ENCODE measurements at regions not wholly inside any gene's neighbourhood (a gene's known extent, or its start where the extent isn't known, plus 50 kb on each side); places are given as distances from the start of the nearest gene placed in this dataset.

DNA sequence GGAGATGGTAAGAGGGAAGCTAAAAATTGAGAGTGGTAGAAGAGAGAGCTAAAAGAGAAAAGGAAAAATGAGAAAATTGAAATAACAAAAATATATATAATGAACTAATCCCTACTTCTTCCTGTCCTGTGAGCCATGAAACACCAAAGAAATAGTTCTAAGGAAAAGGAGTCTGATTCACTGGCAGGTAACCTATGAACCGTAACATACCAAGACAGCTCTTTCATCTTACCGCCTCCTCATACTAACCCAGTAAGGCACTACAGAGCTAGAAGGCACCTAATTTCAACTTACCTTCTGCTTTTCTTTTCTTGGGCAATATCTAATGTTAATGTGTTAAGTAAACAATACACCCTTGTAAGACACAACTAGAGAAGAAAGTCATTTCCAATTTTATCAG lies 297.7 kb upstream of the DIAPH2 start:
- Histone ChIP-seq H3K9me3 (no peaks in the 10 kb centered on the region), H3K4me1 (no peaks in the 10 kb centered on the region), H3K4me3 (no peak overlapping the region), H3K36me3 (ENCODE audit: insufficient read depth in 1 of 2, low read depth in 1 of 2) (no peaks in the 10 kb centered on the region), H3K27ac (no peak overlapping the region), H3K27me3 (ENCODE audit: insufficient read depth in 3 of 3, low read length in 2 of 3) (peaks cover 0 to 10% (median 0%) of the 10 kb centered on the region in 3 donors)
- WGBS, 3 donors, result 91 to 100% (median 96%) methylated on average over 2 of the region's 2 CpGs
- DNase-seq (no peak), ATAC-seq (no peak)
- intact Hi-C loops (cut with DNase I), result no loop called here
- TF ChIP-seq, protein P1, sequence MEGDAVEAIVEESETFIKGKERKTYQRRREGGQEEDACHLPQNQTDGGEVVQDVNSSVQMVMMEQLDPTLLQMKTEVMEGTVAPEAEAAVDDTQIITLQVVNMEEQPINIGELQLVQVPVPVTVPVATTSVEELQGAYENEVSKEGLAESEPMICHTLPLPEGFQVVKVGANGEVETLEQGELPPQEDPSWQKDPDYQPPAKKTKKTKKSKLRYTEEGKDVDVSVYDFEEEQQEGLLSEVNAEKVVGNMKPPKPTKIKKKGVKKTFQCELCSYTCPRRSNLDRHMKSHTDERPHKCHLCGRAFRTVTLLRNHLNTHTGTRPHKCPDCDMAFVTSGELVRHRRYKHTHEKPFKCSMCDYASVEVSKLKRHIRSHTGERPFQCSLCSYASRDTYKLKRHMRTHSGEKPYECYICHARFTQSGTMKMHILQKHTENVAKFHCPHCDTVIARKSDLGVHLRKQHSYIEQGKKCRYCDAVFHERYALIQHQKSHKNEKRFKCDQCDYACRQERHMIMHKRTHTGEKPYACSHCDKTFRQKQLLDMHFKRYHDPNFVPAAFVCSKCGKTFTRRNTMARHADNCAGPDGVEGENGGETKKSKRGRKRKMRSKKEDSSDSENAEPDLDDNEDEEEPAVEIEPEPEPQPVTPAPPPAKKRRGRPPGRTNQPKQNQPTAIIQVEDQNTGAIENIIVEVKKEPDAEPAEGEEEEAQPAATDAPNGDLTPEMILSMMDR (IDR thresholded peaks at IDR 0.05), result no peak

DNA sequence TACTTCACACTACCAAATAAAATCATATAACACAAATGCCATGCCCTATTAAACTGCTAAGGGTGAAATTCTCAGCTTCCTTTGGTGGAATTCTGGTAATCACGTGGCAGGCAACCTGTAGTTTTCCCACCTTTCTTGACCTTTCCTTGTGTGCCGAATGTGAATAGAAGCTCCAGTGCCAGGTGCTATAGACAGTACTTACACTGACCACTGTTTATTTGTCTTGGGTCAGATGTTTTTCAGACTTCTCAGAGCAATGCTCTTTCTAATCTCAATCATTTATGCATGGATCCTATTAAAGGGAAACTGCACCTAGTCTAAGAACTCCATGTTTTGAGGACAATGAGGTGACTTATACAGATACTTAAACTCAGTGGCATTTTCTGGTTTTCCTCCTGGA lies 296.8 kb upstream of the DIAPH2 start:
- Histone ChIP-seq H3K4me3 (no peak overlapping the region), H3K27ac (no peak overlapping the region), H3K27me3 (ENCODE audit: insufficient read depth in 3 of 3, low read length in 2 of 3) (peaks cover 0 to 11% (median 0%) of the 10 kb centered on the region in 3 donors), H3K9me3 (no peaks in the 10 kb centered on the region), H3K36me3 (ENCODE audit: insufficient read depth in 1 of 2, low read depth in 1 of 2) (no peaks in the 10 kb centered on the region), H3K4me1 (no peaks in the 10 kb centered on the region)
- intact Hi-C loops (cut with DNase I), result no loop called here
- 59 to 74% (median 67%) methylated on average over 2 of the region's 2 CpGs for WGBS, 3 donors
- DNase-seq (no peak), ATAC-seq (no peak)
- TF ChIP-seq, protein P1 (IDR thresholded peaks at IDR 0.05), result no peak

DNA sequence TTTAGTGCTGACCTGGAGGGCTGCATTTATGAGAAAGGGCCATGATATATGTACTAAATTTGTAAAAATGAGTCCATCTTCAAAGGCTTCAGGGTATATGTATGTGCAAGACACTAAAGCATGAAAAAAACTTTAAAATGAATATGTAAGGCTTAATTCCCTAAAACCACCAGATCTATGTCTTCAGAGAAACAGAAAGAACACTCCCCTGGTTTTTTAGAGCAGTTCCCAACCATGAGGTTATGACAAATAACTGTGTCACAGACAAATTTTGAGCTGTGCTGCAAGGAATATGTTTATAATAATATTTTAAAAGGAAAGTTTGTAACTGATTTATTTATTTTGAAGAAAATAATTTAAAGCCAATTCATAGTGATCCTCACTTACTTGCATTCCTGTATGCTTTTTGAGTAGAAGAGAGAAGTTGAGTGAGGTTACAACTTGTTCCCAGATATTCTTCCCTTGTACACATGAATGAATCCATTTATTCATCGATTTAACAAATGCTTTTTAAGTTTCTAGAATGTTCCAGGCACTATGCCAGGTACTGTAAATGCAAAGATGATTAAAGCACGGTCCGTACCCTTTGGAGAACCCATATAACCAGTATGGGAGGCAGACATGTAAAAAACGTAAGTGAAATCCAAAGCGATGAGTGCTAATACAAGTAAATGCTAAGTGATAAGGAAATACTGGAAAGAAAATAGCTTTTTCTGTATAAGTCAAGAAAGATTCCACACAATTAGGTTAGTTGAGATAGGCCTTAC lies 295.2 kb upstream of the DIAPH2 start:
- Histone ChIP-seq H3K36me3 (ENCODE audit: insufficient read depth in 1 of 2, low read depth in 1 of 2) (no peaks in the 10 kb centered on the region), H3K4me3 (no peak overlapping the region), H3K27me3 (ENCODE audit: insufficient read depth in 3 of 3, low read length in 2 of 3) (peaks cover 0 to 13% (median 0%) of the 10 kb centered on the region in 3 donors), H3K9me3 (no peaks in the 10 kb centered on the region), H3K27ac (no peak overlapping the region), H3K4me1 (no peaks in the 10 kb centered on the region)
- TF ChIP-seq, protein P1 (IDR thresholded peaks at IDR 0.05), result no peak
- DNase-seq (no peak), ATAC-seq (no peak)
- intact Hi-C loops (cut with DNase I), result no loop called here
- 56 to 64% (median 59%) methylated on average over 5 of the region's 5 CpGs for WGBS, 3 donors

DNA sequence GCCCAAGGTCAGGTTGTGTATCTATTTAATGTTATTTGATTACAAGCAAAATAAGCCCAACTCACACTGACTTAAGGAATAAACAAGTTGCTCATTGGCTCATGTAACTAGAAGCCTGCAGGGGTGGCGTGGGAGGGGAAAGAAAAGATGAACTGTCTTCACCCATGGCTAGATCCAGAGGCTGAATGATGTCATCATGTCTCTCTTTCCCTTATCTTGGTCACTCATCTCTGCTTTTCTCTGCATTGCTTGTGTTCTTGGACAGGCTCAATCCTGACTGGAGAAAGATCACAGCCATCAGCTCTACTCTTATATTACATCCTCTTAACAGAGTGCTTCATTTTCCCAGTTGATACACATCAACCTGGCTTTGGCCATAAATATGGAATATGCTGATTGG lies 290.0 kb upstream of the DIAPH2 start:
- TF ChIP-seq, protein P1 (IDR thresholded peaks at IDR 0.05), result no peak
- H3K9me3 ChIP-seq, result no peaks in the 10 kb centered on the region
- no peak overlapping the region for H3K4me3 ChIP-seq
- no peak for ATAC-seq
- intact Hi-C loops (cut with DNase I), result no loop called here
- WGBS, 3 donors, result 55 to 86% (median 80%) methylated on average over 1 of the region's 1 CpG
- DNase-seq, result no peak
- H3K4me1 ChIP-seq, result no peaks in the 10 kb centered on the region
- no peak overlapping the region for H3K27ac ChIP-seq
- peaks cover 0 to 13% (median 0%) of the 10 kb centered on the region in 3 donors for H3K27me3 ChIP-seq (ENCODE audit: insufficient read depth in 3 of 3, low read length in 2 of 3)
- no peaks in the 10 kb centered on the region for H3K36me3 ChIP-seq (ENCODE audit: insufficient read depth in 1 of 2, low read depth in 1 of 2)

DNA sequence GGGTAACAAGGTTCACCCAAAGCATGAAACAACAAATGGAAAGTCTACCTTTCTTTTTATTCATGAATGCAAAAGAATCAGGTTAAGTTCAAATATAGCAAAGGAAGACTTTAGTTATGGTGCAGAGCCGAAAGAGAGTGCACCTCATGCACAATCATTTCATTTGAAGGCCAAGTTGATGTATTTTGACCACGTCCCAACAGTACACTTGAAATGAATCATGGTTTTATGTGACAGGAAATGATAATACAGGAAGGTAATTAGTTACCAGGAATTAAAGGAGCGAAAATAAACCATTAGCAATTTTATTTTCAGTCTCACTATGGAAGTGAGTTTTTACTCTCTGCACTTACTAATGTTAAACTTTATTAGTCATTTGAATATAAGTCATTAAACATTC lies 281.2 kb upstream of the DIAPH2 start:
- no peak for DNase-seq
- H3K4me1 ChIP-seq, result no peaks in the 10 kb centered on the region
- H3K36me3 ChIP-seq (ENCODE audit: insufficient read depth in 1 of 2, low read depth in 1 of 2), result no peaks in the 10 kb centered on the region
- H3K4me3 ChIP-seq, result no peak overlapping the region
- WGBS, 3 donors, result 38 to 73% (median 61%) methylated on average over 3 of the region's 3 CpGs
- no peaks in the 10 kb centered on the region for H3K9me3 ChIP-seq
- intact Hi-C loops (cut with DNase I), result no loop called here
- TF ChIP-seq, protein P1 (IDR thresholded peaks at IDR 0.05), result no peak
- H3K27me3 ChIP-seq (ENCODE audit: insufficient read depth in 3 of 3, low read length in 2 of 3), result no peaks in the 10 kb centered on the region
- no peak for ATAC-seq
- no peak overlapping the region for H3K27ac ChIP-seq

All from psoas muscle (tissue), 7 donors.